ENCODE measurements at regions not wholly inside any gene's neighbourhood (a gene's known extent, or its start where the extent isn't known, plus 50 kb on each side); places are given as distances from the start of the nearest gene placed in this dataset.

DNA sequence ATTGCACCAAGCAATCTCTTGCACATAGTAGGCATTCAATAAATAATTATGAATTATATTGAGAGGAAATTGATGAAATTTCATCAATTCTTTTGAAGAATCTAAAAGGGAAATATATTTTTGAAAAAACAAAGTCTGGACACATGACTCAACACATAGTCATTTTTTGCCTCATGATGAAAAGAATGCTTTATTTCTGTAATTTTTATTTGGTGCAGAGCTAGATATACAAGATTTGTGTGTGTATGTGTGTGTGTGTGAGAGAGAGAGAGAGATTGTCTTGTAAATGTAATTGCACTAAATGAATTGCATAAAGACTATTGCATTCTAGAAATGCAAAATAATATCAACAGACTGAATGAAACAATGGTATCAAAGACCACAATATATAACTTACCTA, 206.2 kb upstream of the C1orf87 start:
- TF ChIP-seq CTCF (IDR thresholded peaks at IDR 0.05; ENCODE audit: extremely low read depth, missing control alignments) = no peak
- no peak for DNase-seq (ENCODE audit: low spot score)

- TF ChIP-seq CTCF (IDR thresholded peaks at IDR 0.05; ENCODE audit: extremely low read depth, missing control alignments) = no peak
- no peak for DNase-seq (ENCODE audit: low spot score)
Measured at GRCh38 chr1:60277269-60277668, 203.7 kb upstream of the C1orf87 start.

DNA sequence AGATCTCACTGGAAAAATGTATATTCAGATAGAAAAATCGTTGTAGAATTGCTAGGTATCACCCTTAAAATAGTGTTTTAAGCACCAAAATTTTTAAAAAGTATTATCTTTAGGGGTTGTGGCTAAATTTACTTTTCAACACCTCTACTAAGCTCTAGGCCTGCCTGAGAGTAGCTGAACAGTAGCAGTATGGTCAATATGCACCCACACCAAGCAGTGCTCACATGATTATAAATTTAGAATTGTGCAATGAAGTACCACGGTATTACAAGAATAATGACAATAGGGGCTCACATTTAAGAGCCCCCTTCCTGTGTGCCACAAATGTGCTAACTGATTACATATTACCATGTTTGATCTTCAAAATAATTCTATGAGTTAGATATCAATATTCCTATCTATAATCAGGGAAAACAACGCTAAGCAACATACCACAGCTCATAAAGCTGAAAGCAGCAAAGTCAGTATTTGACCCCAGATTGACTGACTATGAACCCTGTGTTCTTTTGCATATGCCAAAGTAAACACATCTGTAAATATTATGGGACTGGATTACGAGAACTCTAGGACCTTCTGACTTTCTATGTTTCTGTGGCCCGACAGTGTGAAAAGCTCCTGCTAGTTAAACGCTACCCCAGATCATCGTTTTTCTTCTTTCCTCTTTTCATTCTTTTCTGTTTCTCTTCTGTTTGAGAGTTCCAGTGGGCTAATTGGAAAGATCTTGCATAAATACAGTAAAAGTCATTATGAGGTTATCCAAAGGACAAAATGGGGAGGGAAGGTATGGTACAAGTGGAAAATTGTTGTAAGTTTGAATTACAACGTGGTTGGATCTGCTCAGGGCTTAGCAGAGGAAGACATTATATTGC, 201.1 kb upstream of the C1orf87 start:
- no peak for DNase-seq (ENCODE audit: low spot score)
- no peak for TF ChIP-seq CTCF (IDR thresholded peaks at IDR 0.05; ENCODE audit: extremely low read depth, missing control alignments)

DNA sequence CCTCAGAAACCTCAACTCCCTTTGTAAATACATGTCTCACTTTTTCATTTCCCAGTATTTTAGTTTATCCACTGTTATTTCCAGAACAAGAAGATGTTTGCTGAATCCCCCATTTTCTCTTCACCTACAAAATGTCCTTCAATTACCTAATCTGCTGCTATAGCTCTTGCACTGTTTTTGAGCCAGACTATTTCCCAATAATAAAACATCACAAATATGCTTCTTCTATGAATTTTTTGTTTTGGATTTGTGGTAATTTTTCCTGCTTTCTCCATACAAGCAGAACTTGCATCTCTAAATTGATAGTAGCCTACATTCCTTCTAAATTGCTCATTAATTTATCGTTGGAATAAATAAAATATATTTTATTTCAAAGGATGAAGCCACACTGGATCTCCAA, 199.6 kb upstream of the C1orf87 start:
- no peak for DNase-seq (ENCODE audit: low spot score)
- no peak for TF ChIP-seq CTCF (IDR thresholded peaks at IDR 0.05; ENCODE audit: extremely low read depth, missing control alignments)

DNA sequence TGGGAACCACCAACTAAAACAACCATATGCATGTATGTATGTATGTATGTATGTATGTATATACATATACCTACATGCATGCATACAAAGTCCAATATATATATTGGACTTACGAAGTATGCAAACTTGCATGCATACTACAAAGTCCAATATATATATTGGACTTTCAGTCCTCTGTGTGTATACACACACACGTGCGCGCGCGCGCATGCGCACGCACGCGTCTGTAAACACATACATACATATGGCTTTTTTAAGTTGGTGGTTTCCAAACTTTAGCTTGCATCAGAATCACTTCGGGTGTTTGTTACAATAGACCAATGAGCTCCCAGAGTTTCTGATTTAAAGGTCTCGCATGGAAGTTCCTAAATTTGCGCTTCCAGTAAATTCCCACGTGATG, 197.5 kb upstream of the C1orf87 start:
- TF ChIP-seq CTCF (IDR thresholded peaks at IDR 0.05; ENCODE audit: extremely low read depth, missing control alignments) = no peak
- no peak for DNase-seq (ENCODE audit: low spot score)

GRCh38 chr1:60268451-60268850, 194.9 kb upstream of the C1orf87 start:
- no peak for TF ChIP-seq CTCF (IDR thresholded peaks at IDR 0.05; ENCODE audit: extremely low read depth, missing control alignments)
- no peak for DNase-seq (ENCODE audit: low spot score)

DNA sequence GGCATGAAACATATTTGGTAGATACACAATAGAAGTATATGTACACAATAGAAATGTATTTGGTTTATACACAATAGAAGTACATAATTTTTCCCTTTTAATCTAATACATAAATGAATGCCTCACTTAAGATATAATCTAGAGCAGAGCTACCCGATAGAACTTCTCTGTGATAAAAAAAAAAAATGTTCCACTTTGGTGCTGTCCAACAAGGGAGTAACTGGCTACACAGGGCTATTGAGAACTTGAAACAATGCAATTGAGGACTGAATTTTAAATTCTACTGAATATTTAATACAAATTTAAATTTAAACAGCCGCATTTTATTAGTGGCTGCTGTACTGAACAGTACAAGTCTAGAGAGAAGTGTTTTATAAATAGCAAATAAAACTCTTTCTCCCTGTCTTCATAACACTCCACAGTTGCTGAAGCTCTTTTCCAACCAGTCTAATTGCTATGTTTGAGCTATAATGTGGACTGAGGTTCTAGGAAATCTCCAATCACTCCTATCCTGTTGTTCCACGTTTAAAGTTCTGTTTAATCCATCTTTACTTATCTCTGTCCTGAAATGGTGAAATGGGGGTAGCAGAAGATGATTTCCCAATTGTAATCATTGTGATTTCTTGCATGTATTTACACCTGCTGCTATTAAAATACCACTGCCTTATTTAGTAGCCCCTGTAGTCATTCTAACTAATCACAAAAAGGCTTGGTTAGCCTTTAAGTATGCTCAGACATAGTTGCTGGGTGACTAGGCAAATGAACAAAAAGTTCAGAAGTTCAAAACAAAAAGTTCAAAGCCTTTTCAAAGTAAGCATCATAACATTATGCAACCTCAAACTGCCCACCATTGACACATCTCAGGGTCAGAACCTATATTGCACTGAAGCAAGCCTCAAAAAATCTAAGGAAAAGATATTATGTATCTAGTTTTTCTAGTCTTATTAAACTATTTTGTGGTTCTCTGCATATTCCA, 192.3 kb upstream of the C1orf87 start:
- no peak for DNase-seq (ENCODE audit: low spot score)

More for the DNA sequence above, 192.3 kb upstream of the C1orf87 start:
- TF ChIP-seq CTCF (IDR thresholded peaks at IDR 0.05; ENCODE audit: extremely low read depth, missing control alignments) = no peak
